ENCODE measurements at regions not wholly inside any gene's neighbourhood (a gene's known extent, or its start where the extent isn't known, plus 50 kb on each side); places are given as distances from the start of the nearest gene placed in this dataset.

- TF ChIP-seq CTCF (IDR thresholded peaks at IDR 0.05): no peak
- no peak for TF ChIP-seq POLR2A (IDR thresholded peaks at IDR 0.05)
Measured at GRCh38 chr11:15764948-15765347, 591.4 kb downstream of the SOX6 start.

All from right lobe of liver (tissue), 4 donors.